DOHH2 (cell line): ENCODE measurements at regions not wholly inside any gene's neighbourhood (a gene's known extent, or its start where the extent isn't known, plus 50 kb on each side); places are given as distances from the start of the nearest gene placed in this dataset.

Experiments
- EZH2phosphoT487 ChIP-seq: fragments of 200-600 bp; sonication (generic); IDR thresholded peaks from 2 replicates; pipeline ENCODE4 v1.6.1; 2017; ENCODE audit warnings: borderline replicate concordance, mild to moderate bottlenecking, antibody characterized with exemption, low read length, moderate library complexity, mixed read lengths
- TF ChIP-seq, protein P1 (sequence below): fragments of 200-600 bp; sonication (generic); IDR thresholded peaks from one replicate; pipeline ENCODE4 v1.5.1; 2014; ENCODE audit warnings: antibody characterized with exemption, mild to moderate bottlenecking, low read depth, low read length; ENCODE audit not compliant: poor library complexity, severe bottlenecking

GRCh38 chr3:14278799-14279625 is 100.4 kb downstream of the LSM3 start:
- TF ChIP-seq, protein P1, sequence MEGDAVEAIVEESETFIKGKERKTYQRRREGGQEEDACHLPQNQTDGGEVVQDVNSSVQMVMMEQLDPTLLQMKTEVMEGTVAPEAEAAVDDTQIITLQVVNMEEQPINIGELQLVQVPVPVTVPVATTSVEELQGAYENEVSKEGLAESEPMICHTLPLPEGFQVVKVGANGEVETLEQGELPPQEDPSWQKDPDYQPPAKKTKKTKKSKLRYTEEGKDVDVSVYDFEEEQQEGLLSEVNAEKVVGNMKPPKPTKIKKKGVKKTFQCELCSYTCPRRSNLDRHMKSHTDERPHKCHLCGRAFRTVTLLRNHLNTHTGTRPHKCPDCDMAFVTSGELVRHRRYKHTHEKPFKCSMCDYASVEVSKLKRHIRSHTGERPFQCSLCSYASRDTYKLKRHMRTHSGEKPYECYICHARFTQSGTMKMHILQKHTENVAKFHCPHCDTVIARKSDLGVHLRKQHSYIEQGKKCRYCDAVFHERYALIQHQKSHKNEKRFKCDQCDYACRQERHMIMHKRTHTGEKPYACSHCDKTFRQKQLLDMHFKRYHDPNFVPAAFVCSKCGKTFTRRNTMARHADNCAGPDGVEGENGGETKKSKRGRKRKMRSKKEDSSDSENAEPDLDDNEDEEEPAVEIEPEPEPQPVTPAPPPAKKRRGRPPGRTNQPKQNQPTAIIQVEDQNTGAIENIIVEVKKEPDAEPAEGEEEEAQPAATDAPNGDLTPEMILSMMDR = no peak
- TF ChIP-seq EZH2phosphoT487 = no peak
